ENCODE measurements at regions not wholly inside any gene's neighbourhood (a gene's known extent, or its start where the extent isn't known, plus 50 kb on each side); places are given as distances from the start of the nearest gene placed in this dataset.

DNA sequence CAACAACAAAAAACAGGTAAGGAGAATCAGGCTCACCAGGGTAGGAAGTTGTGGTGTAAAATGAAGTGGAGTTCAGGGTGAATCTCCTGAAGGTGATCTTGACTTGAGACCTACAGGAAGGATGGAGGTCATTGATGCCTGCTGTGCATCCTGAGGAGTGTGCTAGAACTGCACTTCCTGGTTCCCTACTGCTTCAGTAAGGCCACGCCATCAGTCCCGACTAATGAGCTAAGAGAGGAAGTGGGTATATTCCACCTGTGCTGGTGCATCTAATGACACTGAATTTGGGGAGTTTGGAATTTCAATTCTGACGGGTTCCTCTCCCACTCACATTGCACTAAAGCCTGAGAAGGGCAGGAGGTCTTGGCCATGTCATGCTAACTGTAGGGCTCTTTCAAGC, 349.3 kb upstream of the SLC14A2 start:
- Histone ChIP-seq H3K27me3 (replicated peaks in 1 of 4; ENCODE audit: control extremely low read depth in 1 of 4, control insufficient read depth in 3 of 4, insufficient read depth in 4 of 4, low read length in 3 of 4) (peaks cover 0 to 2% (median 0%) of the 10 kb centered on the region in 4 experiments), H3K9me3 (ENCODE audit: control extremely low read depth in 1 of 3, control insufficient read depth in 2 of 3, insufficient read depth in 1 of 3, low read length in 2 of 3) (peaks cover 0 to 2% (median 0%) of the 10 kb centered on the region in 3 donors), H3K9ac (ENCODE audit: low read length) (no peak overlapping the region), H2AFZ (ENCODE audit: insufficient read depth, low read depth, low read length, poor library complexity, severe bottlenecking) (no peak overlapping the region), H3K27ac (ENCODE audit: low read length in 2 of 2) (no peak overlapping the region), H3K36me3 (replicated peaks in 1 of 2; ENCODE audit: control extremely low read depth in 1 of 2, control insufficient read depth in 1 of 2, extremely low read depth in 1 of 2, insufficient read depth in 2 of 2, low read length in 1 of 2) (no peaks in the 10 kb centered on the region), H3K4me2 (replicated peaks; ENCODE audit: low read depth, low read length, poor library complexity, severe bottlenecking) (no peak overlapping the region), H3K4me3 (ENCODE audit: control extremely low read depth in 1 of 5, extremely low read depth in 1 of 5, insufficient read depth in 1 of 5, low read depth in 2 of 5, low read length in 4 of 5) (no peak overlapping the region), H3K4me1 (ENCODE audit: control insufficient read depth in 2 of 2, insufficient read depth in 2 of 2, low read length in 2 of 2) (no peaks in the 10 kb centered on the region), H3K79me2 (ENCODE audit: control insufficient read depth, insufficient read depth, low read length) (no peaks in the 10 kb centered on the region), H4K20me1 (ENCODE audit: control insufficient read depth, insufficient read depth, low read length, poor library complexity, severe bottlenecking) (no peaks in the 10 kb centered on the region)
- CTCF ChIA-PET, result interaction anchor here (1.3 kb wide), 1 partner anchor 10 kb away, joined by 4 read pairs; no protein-coding TSS in a partner anchor
- POLR2A ChIA-PET, result no interaction called here
- 54% methylated on average over 3 of the region's 3 CpGs for WGBS (ENCODE audit: insufficient coverage)
- Mint-ChIP-seq H3K9me3 (ENCODE audit: insufficient read depth) (no peaks in the 10 kb centered on the region), H3K27me3 (peaks cover 36% of the 10 kb centered on the region), H3K27ac (no peak overlapping the region), H3K4me1 (no peaks in the 10 kb centered on the region), H3K4me3 (no peak overlapping the region)
- intact Hi-C loops (cut with micrococcal nuclease), result no loop called here
- ATAC-seq (ENCODE audit: low read depth) (no peak), DNase-seq (no peak)
- TF ChIP-seq, protein P1, sequence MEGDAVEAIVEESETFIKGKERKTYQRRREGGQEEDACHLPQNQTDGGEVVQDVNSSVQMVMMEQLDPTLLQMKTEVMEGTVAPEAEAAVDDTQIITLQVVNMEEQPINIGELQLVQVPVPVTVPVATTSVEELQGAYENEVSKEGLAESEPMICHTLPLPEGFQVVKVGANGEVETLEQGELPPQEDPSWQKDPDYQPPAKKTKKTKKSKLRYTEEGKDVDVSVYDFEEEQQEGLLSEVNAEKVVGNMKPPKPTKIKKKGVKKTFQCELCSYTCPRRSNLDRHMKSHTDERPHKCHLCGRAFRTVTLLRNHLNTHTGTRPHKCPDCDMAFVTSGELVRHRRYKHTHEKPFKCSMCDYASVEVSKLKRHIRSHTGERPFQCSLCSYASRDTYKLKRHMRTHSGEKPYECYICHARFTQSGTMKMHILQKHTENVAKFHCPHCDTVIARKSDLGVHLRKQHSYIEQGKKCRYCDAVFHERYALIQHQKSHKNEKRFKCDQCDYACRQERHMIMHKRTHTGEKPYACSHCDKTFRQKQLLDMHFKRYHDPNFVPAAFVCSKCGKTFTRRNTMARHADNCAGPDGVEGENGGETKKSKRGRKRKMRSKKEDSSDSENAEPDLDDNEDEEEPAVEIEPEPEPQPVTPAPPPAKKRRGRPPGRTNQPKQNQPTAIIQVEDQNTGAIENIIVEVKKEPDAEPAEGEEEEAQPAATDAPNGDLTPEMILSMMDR (IDR thresholded peaks at IDR 0.05), result no peak
- TF ChIP-seq EZH2 (IDR thresholded peaks at IDR 0.05; ENCODE audit: borderline replicate concordance, insufficient read depth, low read depth, low read length, poor library complexity, severe bottlenecking), result no peak

- Mint-ChIP-seq H3K9me3 (ENCODE audit: insufficient read depth) (no peaks in the 10 kb centered on the region), H3K27ac (no peak overlapping the region), H3K4me1 (no peaks in the 10 kb centered on the region), H3K4me3 (no peak overlapping the region), H3K27me3 (peaks cover 40% of the 10 kb centered on the region)
- H3K27me3 ChIP-seq (replicated peaks in 1 of 4; ENCODE audit: control extremely low read depth in 1 of 4, control insufficient read depth in 3 of 4, insufficient read depth in 4 of 4, low read length in 3 of 4), result peaks cover 0 to 2% (median 0%) of the 10 kb centered on the region in 4 experiments
- no peaks in the 10 kb centered on the region for H3K36me3 ChIP-seq (replicated peaks in 1 of 2; ENCODE audit: control extremely low read depth in 1 of 2, control insufficient read depth in 1 of 2, extremely low read depth in 1 of 2, insufficient read depth in 2 of 2, low read length in 1 of 2)
- H3K9me3 ChIP-seq (ENCODE audit: control extremely low read depth in 1 of 3, control insufficient read depth in 2 of 3, insufficient read depth in 1 of 3, low read length in 2 of 3), result peaks cover 0 to 2% (median 0%) of the 10 kb centered on the region in 3 donors
- ATAC-seq (ENCODE audit: low read depth) (no peak), DNase-seq (no peak)
- no peak for TF ChIP-seq EZH2 (IDR thresholded peaks at IDR 0.05; ENCODE audit: borderline replicate concordance, insufficient read depth, low read depth, low read length, poor library complexity, severe bottlenecking)
- TF ChIP-seq, protein P1 (IDR thresholded peaks at IDR 0.05), result no peak
- WGBS (ENCODE audit: insufficient coverage), result no CpG with 5 or more reads among the region's 1 CpG
- H3K9ac ChIP-seq (ENCODE audit: low read length), result no peak overlapping the region
- no peaks in the 10 kb centered on the region for H3K79me2 ChIP-seq (ENCODE audit: control insufficient read depth, insufficient read depth, low read length)
- no peak overlapping the region for H3K4me3 ChIP-seq (ENCODE audit: control extremely low read depth in 1 of 5, extremely low read depth in 1 of 5, insufficient read depth in 1 of 5, low read depth in 2 of 5, low read length in 4 of 5)
- no peaks in the 10 kb centered on the region for H3K4me1 ChIP-seq (ENCODE audit: control insufficient read depth in 2 of 2, insufficient read depth in 2 of 2, low read length in 2 of 2)
- H3K27ac ChIP-seq (ENCODE audit: low read length in 2 of 2), result no peak overlapping the region
- CTCF ChIA-PET, result no interaction called here
- H2AFZ ChIP-seq (ENCODE audit: insufficient read depth, low read depth, low read length, poor library complexity, severe bottlenecking), result no peak overlapping the region
- no peak overlapping the region for H3K4me2 ChIP-seq (replicated peaks; ENCODE audit: low read depth, low read length, poor library complexity, severe bottlenecking)
- intact Hi-C loops (cut with micrococcal nuclease), result no loop called here
- POLR2A ChIA-PET, result no interaction called here
- no peaks in the 10 kb centered on the region for H4K20me1 ChIP-seq (ENCODE audit: control insufficient read depth, insufficient read depth, low read length, poor library complexity, severe bottlenecking)
These were observed 347.7 kb upstream of the SLC14A2 start for GRCh38 chr18:45267622-45268021.
